GM12878 (cell line): ENCODE measurements at regions not wholly inside any gene's neighbourhood (a gene's known extent, or its start where the extent isn't known, plus 50 kb on each side); places are given as distances from the start of the nearest gene placed in this dataset.

Experiments used
- ATF7 ChIP-seq: fragments of 450-650 bp; IDR thresholded peaks from 2 replicates; pipeline ENCODE4 v1.6.1; 2016; ENCODE audit warnings: low read depth, mild to moderate bottlenecking
- BHLHE40 ChIP-seq, 2 experiments: fragments of 450-650 bp in 1 of 2; IDR thresholded peaks; 2 replicates each; pipeline ENCODE4 v1.6.1; 2011 to 2017; ENCODE audit warnings: low read depth in 2 of 2, borderline replicate concordance in 1 of 2, improper control_type of control experiment in 1 of 2, low read length in 1 of 2, mild to moderate bottlenecking in 1 of 2
- BRCA1 ChIP-seq: IDR thresholded peaks from 2 replicates; pipeline ENCODE4 v1.6.1; 2011; ENCODE audit warnings: low read depth, low read length, improper control_type of control experiment
- EGR1 ChIP-seq, 2 experiments: IDR thresholded peaks; 1 replicate in 1 of 2; 2 replicates in 1 of 2; pipeline ENCODE4 v1.6.1; 2011 to 2012; ENCODE audit warnings: low read depth in 2 of 2, low read length in 2 of 2, borderline replicate concordance in 1 of 2, mild to moderate bottlenecking in 1 of 2, moderate library complexity in 1 of 2
- ESRRA ChIP-seq: IDR thresholded peaks from 2 replicates; pipeline ENCODE4 v1.6.1; 2012; ENCODE audit warnings: mild to moderate bottlenecking, low read length, improper control_type of control experiment
- FOXM1 ChIP-seq: IDR thresholded peaks from 2 replicates; pipeline ENCODE4 v1.6.1; 2012; ENCODE audit warnings: low read depth, mild to moderate bottlenecking, inconsistent platforms, low read length, moderate library complexity
- IKZF2 ChIP-seq, 2 experiments: fragments of 450-650 bp; IDR thresholded peaks; 2 replicates each; pipeline ENCODE4 v1.6.1; 2017; ENCODE audit warnings: mild to moderate bottlenecking in 2 of 2, moderate library complexity in 2 of 2
- MEF2B ChIP-seq: fragments of 450-650 bp; IDR thresholded peaks from 2 replicates; pipeline ENCODE4 v1.6.1; 2018; ENCODE audit warnings: mild to moderate bottlenecking, moderate library complexity; ENCODE audit not compliant: partially characterized antibody, poor library complexity, severe bottlenecking
- RAD51 ChIP-seq: fragments of 450-650 bp; IDR thresholded peaks from 2 replicates; pipeline ENCODE4 v1.6.1; 2016; ENCODE audit warnings: moderate library complexity, mild to moderate bottlenecking, inconsistent platforms
- RELB ChIP-seq: fragments of 450-650 bp; IDR thresholded peaks from 2 replicates; pipeline ENCODE4 v1.6.1; 2017; ENCODE audit warnings: low read depth, mild to moderate bottlenecking, moderate library complexity
- SMC3 ChIP-seq: IDR thresholded peaks from 2 replicates; pipeline ENCODE4 v1.6.1; 2011; ENCODE audit warnings: low read length, improper control_type of control experiment, borderline replicate concordance
- SP1 ChIP-seq: IDR thresholded peaks from one replicate; pipeline ENCODE4 v1.6.1; 2011; ENCODE audit warnings: low read depth, low read length
- STAT1 ChIP-seq: fragments of 450-650 bp; conservative IDR thresholded peaks from 2 replicates; pipeline ENCODE4 v1.6.1; 2014; ENCODE audit warnings: antibody characterized with exemption, mild to moderate bottlenecking
- SUZ12 ChIP-seq: fragments of 200-600 bp; sonication (generic); IDR thresholded peaks from one replicate; pipeline ENCODE4 v1.6.1; 2018; ENCODE audit warnings: antibody characterized with exemption, mild to moderate bottlenecking; ENCODE audit not compliant: unreplicated experiment
- TCF7 ChIP-seq: IDR thresholded peaks from 2 replicates; pipeline ENCODE4 v1.6.1; 2014; ENCODE audit warnings: antibody characterized with exemption, borderline replicate concordance
- USF1 ChIP-seq: IDR thresholded peaks from 2 replicates; pipeline ENCODE4 v1.6.1; 2011; ENCODE audit warnings: borderline replicate concordance, low read depth, mild to moderate bottlenecking, moderate library complexity, mixed read lengths, low read length; ENCODE audit not compliant: insufficient read depth; ENCODE audit errors: extremely low read length
- ZBED1 ChIP-seq: IDR thresholded peaks from 2 replicates; pipeline ENCODE4 v1.6.1; 2016; ENCODE audit warnings: borderline replicate concordance
- ZBTB11 ChIP-seq: fragments of 450-650 bp; formaldehyde crosslinking; IDR thresholded peaks from 2 replicates; pipeline ENCODE4 v1.5.0; 2022; ENCODE audit warnings: mild to moderate bottlenecking, missing genetic modification characterization
- ZBTB40 ChIP-seq: fragments of 450-650 bp; IDR thresholded peaks from 2 replicates; pipeline ENCODE4 v1.6.1; 2016; ENCODE audit warnings: mild to moderate bottlenecking, moderate library complexity, borderline replicate concordance
- ZNF24 ChIP-seq: fragments of 450-650 bp; IDR thresholded peaks from 2 replicates; pipeline ENCODE4 v1.6.1; 2017; ENCODE audit warnings: antibody characterized with exemption, mild to moderate bottlenecking

GRCh38 chr2:129877289-129877741 is 102.2 kb upstream of the RAB6C start (continued):
- peak; percentile 46 for TF ChIP-seq ZBTB11 (CRISPR knock-in tag)
- no peak for TF ChIP-seq MEF2B
- no peak for TF ChIP-seq ATF7
- TF ChIP-seq SMC3: no peak
- no peak for TF ChIP-seq ZBED1
- no peak for TF ChIP-seq FOXM1
- TF ChIP-seq IKZF2 (IDR thresholded peaks at IDR 0.05): peak in 1 of 2 experiments; percentile 23; a peak in 1 of 4 replicates
- no peak for TF ChIP-seq ZBTB40
- peak; percentile 76 for TF ChIP-seq ZNF24
- TF ChIP-seq USF1: peak; percentile 87
- TF ChIP-seq SUZ12: no peak
- no peak for TF ChIP-seq BRCA1
- TF ChIP-seq ESRRA: no peak
- TF ChIP-seq EGR1 (IDR thresholded peaks at IDR 0.05; ENCODE audit: borderline replicate concordance in 1 of 2, low read depth in 2 of 2, low read length in 2 of 2): 0 out of 3 replicates have a peak, but pooled peaks of 1 of the 2 experiments have one; percentile 30
- TF ChIP-seq TCF7: no peak
- no peak for TF ChIP-seq STAT1
- TF ChIP-seq BHLHE40 (IDR thresholded peaks at IDR 0.05; ENCODE audit: borderline replicate concordance in 1 of 2, low read depth in 2 of 2, low read length in 1 of 2): peak in 1 of 2 experiments; percentile 73; a peak in 2 of 4 replicates
- TF ChIP-seq RAD51: peak; percentile 97
- TF ChIP-seq SP1: no peak
- no peak for TF ChIP-seq RELB
